Left lung (tissue), 4 donors: ENCODE measurements at regions not wholly inside any gene's neighbourhood (a gene's known extent, or its start where the extent isn't known, plus 50 kb on each side); places are given as distances from the start of the nearest gene placed in this dataset.

ENCODE experiments used
- ATAC-seq: fragments of 200-7000 bp; cut with Tn5 transposase; one replicate; pipeline ENCODE4 v1.9.1; 2020; ENCODE audit warnings: moderate library complexity
- DNase-seq, 4 donors: peaks; one replicate each; pipeline ENCODE4 v3.0.0-alpha.2; 2013 to 2020
- H3K27ac ChIP-seq, 2 donors: fragments of 200-600 bp; sonication (generic) in 1 of 2; one replicate each; pipeline versions ENCODE4 v1.5.0 to v1.8.0; 2020 to 2021
- H3K27me3 ChIP-seq, 2 donors: fragments of 200-600 bp; sonication (generic) in 1 of 2; one replicate each; pipeline versions ENCODE4 v1.5.0 to v1.8.0; 2020 to 2021
- H3K36me3 ChIP-seq, 2 donors: fragments of 200-600 bp; sonication (generic) in 1 of 2; one replicate each; pipeline versions ENCODE4 v1.5.0 to v1.8.0; 2020 to 2021
- H3K4me1 ChIP-seq, 2 donors: fragments of 200-600 bp; one replicate each; pipeline ENCODE4 v1.8.0; 2021
- H3K4me3 ChIP-seq, 2 donors: fragments of 200-600 bp; sonication (generic) in 1 of 2; one replicate each; pipeline versions ENCODE4 v1.5.0 to v1.8.0; 2020 to 2021; ENCODE audit warnings: mild to moderate bottlenecking in 1 of 2
- H3K9me3 ChIP-seq, 2 donors: fragments of 200-600 bp; sonication (generic) in 1 of 2; one replicate each; pipeline versions ENCODE4 v1.5.0 to v1.8.0; 2020 to 2021
- intact Hi-C, 2 donors: fragments of 100-400 bp; cut with DNase I; formaldehyde crosslinking; loops; one replicate each; pipeline versions ENCODE4 v1.11.2 to v1.14.2; 2022
- TF ChIP-seq, protein P1 (sequence below), 2 donors: fragments of 200-600 bp; sonication (generic) in 1 of 2; IDR thresholded peaks; one replicate each; pipeline versions ENCODE4 v1.5.0 to v1.8.0; 2021; ENCODE audit warnings: antibody characterized with exemption in 2 of 2
- donor health status: DM: no; HTN: yes; CAD: no.
- donor health status: DM: no; HTN: no; CAD: no.

DNA sequence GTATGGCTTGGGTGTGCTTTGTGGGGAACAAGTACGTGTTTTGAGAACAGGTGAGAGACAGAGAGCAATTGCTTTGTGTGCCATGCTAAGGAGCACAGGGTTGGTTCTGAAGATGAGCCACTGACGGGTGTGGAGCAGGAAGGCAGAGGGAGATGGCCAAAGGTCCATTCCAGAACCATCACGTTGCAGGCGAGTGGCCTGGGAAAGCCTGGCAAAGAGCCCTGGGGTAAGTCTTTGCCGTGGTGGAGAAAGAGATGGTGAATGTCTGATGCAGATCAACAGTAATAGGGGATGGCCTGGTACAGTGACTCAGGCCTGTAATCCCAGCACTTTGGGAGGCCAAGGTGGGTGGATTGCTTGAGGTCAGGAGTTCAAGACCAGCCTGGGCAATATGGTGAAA is 93.5 kb upstream of the ZNF521 start:
- Histone ChIP-seq H3K9me3 (peaks cover 0 to under 1% of the 10 kb centered on the region in 2 donors), H3K36me3 (no peaks in the 10 kb centered on the region), H3K27ac (no peak overlapping the region), H3K4me1 (no peaks in the 10 kb centered on the region), H3K27me3 (no peaks in the 10 kb centered on the region), H3K4me3 (no peak overlapping the region)
- intact Hi-C loops: no loop called here
- no peak for ATAC-seq
- DNase-seq: no peak
- TF ChIP-seq, protein P1, sequence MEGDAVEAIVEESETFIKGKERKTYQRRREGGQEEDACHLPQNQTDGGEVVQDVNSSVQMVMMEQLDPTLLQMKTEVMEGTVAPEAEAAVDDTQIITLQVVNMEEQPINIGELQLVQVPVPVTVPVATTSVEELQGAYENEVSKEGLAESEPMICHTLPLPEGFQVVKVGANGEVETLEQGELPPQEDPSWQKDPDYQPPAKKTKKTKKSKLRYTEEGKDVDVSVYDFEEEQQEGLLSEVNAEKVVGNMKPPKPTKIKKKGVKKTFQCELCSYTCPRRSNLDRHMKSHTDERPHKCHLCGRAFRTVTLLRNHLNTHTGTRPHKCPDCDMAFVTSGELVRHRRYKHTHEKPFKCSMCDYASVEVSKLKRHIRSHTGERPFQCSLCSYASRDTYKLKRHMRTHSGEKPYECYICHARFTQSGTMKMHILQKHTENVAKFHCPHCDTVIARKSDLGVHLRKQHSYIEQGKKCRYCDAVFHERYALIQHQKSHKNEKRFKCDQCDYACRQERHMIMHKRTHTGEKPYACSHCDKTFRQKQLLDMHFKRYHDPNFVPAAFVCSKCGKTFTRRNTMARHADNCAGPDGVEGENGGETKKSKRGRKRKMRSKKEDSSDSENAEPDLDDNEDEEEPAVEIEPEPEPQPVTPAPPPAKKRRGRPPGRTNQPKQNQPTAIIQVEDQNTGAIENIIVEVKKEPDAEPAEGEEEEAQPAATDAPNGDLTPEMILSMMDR (IDR thresholded peaks at IDR 0.05): no peak

DNA sequence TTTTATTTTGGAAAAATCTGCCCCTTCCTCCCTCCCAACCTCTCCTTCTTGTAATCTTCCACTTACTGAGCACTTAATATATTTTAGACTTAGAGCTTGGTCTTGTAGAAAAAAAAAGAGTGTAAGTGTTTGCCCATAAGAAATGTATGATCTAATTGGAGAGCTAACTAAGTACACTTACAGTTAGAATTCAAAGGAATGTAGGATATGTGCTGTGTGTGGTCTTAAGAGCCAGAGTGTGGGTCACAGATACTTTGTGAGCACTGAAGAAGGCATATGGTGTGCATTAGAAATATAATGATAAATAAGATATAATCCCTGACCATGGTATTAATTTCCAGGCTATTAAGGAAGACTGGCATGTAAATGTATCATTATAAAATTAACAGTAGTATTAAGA is 91.8 kb upstream of the ZNF521 start:
- ATAC-seq: no peak
- intact Hi-C loops: no loop called here
- H3K4me1 ChIP-seq: no peaks in the 10 kb centered on the region

DNA sequence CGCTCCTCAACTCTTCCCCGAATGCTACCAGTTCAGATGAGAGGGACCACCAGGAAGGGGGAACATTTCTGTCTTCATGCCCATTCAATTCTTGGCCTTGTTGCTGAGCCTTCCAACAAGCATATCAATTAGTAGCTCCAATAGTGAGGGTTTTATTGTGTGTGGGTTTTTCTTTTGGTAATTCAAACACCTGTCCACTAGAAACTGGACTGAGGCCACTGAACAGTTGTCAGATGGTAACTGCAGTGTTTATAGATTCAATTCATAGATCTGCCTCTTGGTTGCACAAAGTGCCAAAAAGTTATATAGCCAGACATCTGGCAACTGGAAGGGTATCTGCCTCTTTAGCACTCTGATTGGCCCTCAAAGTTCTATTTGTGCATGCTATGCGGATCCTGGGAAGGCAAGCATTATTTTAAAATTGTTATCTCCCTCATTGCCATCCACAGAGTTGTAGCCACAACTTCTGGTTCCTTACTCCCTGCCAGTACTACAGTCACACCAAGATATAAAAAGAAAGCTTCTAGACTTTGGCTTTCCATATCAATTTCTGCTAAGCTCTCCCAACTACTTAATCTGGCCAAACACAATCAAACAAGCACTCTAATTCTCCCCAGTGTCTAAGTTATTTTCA is 83.3 kb upstream of the ZNF521 start:
- intact Hi-C loops: no loop called here
- no peaks in the 10 kb centered on the region for H3K9me3 ChIP-seq
- ATAC-seq (no peak), DNase-seq (no peak)
- H3K4me1 ChIP-seq: no peaks in the 10 kb centered on the region
- no peak overlapping the region for H3K4me3 ChIP-seq
- H3K27ac ChIP-seq: no peak overlapping the region
- no peaks in the 10 kb centered on the region for H3K27me3 ChIP-seq
- TF ChIP-seq, protein P1 (IDR thresholded peaks at IDR 0.05): no peak
- H3K36me3 ChIP-seq: no peaks in the 10 kb centered on the region

More for the DNA sequence above, 91.8 kb upstream of the ZNF521 start:
- H3K36me3 ChIP-seq: no peaks in the 10 kb centered on the region
- H3K9me3 ChIP-seq: no peaks in the 10 kb centered on the region
- TF ChIP-seq, protein P1 (IDR thresholded peaks at IDR 0.05): no peak
- no peak for DNase-seq
- no peaks in the 10 kb centered on the region for H3K27me3 ChIP-seq
- no peak overlapping the region for H3K4me3 ChIP-seq
- H3K27ac ChIP-seq: no peak overlapping the region

DNA sequence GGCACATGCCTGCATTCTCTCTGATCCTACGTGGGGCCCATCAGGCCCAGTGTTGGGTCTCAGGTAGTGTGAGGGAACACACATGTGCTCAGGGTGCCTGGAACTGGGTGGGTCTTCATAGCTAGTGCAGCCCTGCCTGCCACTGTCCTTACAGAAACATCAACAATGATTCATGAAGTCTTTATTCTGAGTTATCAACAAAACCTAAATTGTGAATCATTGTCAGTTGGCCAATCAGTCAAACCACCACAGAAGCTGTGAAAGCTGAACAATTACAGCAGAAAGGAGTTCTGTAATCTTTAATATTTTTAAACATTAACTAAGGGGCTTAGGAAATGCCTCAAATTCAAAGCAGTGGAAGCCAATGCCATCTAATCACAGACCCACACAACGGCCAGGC is 82.8 kb upstream of the ZNF521 start:
- no peaks in the 10 kb centered on the region for H3K9me3 ChIP-seq
- H3K4me3 ChIP-seq: no peak overlapping the region
- H3K4me1 ChIP-seq: no peaks in the 10 kb centered on the region
- no peaks in the 10 kb centered on the region for H3K27me3 ChIP-seq
- TF ChIP-seq, protein P1 (IDR thresholded peaks at IDR 0.05): no peak
- ATAC-seq (no peak), DNase-seq (no peak)
- intact Hi-C loops: no loop called here
- no peak overlapping the region for H3K27ac ChIP-seq
- H3K36me3 ChIP-seq: no peaks in the 10 kb centered on the region

DNA sequence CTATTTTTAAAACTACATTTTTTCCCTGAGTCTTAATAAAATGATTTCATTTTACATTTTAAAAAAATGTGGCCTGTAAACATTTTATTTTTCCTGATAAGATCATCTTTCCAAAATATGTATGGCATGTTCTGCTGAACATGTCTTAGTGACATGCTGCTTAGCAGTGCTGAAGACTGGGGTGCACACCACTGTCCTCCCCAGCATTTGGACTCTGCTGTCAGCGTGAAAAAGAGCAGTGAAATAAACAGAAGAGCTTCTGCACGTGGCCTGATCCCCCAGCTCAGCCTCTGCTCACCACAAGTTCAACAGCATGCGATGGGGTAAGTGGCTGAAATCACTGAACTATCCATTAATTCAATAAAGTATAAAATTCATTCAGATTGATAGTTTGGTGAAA is 81.6 kb upstream of the ZNF521 start:
- H3K9me3 ChIP-seq: no peaks in the 10 kb centered on the region
- no peak for ATAC-seq
- DNase-seq: no peak
- TF ChIP-seq, protein P1 (IDR thresholded peaks at IDR 0.05): no peak
- H3K27me3 ChIP-seq: no peaks in the 10 kb centered on the region
- no peak overlapping the region for H3K4me3 ChIP-seq
- intact Hi-C loops: no loop called here
- no peak overlapping the region for H3K27ac ChIP-seq
- no peaks in the 10 kb centered on the region for H3K36me3 ChIP-seq
- no peaks in the 10 kb centered on the region for H3K4me1 ChIP-seq
